ENCODE measurements at regions not wholly inside any gene's neighbourhood (a gene's known extent, or its start where the extent isn't known, plus 50 kb on each side); places are given as distances from the start of the nearest gene placed in this dataset.
"Not testable (repeated sequence)": the region's sequence is repeated elsewhere in the genome, so short reads cannot be mapped to it uniquely, and the experiment has no call there.

- DNase-seq (ENCODE audit: low read depth) = no peak
Observed at GRCh38 chr5:62168506-62169281, 137.3 kb upstream of the KIF2A start.

- DNase-seq (ENCODE audit: low read depth) = no peak
Observed at GRCh38 chr5:62178258-62178657, 127.7 kb upstream of the KIF2A start.

DNA sequence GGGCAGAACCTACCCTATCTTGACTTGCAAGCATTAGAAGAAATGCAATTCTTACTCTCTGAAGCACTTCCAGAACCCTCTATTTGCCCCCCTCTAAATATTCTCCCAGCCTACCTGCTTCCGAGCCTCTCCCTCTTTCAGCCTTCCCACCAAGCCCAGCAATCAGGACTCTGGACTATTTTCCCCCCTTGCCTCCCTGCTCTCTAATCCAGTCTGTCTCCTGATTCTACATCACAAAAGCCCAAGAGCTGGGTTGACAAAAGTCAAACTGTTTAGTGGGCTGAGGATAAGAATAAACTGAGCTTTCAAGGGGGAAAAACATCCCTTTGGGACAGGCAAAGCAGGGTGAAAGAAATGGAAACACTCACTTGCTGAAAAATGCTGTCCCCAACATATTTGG lies 123.2 kb upstream of the KIF2A start:
- DNase-seq (ENCODE audit: low read depth) = no peak

DNA sequence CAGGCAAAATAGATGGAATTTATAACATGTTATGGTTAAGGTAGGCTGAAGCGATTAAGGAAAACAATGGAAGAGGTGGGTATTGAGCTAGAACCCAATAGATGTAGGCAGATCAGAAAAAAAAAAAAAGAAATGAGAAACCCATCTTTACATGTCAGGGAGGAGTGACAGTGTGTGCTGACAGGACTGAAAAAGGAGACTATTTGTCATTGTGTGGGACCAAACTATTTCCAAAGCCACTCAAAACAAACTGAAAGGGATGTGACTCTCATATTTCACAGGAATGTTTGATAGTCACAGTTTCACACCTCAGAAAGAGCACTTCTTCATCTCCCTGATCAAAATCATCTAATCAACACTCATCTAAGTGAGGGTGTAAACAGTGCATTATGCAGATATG lies 122.3 kb upstream of the KIF2A start:
- no peak for DNase-seq (ENCODE audit: low read depth)

DNA sequence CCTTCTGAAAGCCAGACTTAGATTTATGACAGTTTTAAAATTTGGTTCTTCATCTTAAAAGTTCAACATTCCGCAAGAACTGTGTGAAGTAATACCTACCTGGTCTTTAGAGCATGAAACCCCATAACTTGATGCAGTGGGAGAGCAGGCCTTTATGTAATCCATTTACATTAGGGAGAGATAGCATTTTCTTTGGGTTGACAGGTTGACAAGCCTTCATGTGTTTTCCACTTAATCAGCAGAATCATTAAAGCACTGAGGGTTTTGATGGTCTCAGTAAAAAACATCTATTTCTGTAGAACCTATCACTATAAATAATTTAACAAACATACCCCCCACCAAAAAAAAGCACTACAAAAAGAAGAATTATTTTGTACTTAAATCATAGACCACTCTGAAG lies 121.6 kb upstream of the KIF2A start:
- no peak for DNase-seq (ENCODE audit: low read depth)

DNA sequence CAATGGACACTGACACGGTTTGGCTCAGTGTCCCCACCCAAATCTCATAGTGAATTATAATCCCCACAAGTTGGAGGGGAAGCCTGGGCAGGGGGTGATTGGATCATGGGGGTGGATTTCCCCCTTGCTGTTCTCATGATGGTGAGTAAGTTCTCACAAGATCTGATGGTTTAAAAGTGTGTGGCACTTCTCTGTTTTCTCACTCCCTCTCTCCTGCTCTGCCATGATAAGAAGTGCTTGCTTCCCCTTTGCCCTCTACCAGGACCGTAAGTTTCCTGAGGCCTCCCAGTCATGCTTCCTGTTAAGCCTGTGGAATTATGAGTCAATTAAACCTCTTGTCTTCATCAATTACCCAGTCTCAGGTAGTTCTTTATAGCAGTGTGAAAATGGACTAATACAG lies 115.8 kb upstream of the KIF2A start:
- no peak for DNase-seq (ENCODE audit: low read depth)

DNA sequence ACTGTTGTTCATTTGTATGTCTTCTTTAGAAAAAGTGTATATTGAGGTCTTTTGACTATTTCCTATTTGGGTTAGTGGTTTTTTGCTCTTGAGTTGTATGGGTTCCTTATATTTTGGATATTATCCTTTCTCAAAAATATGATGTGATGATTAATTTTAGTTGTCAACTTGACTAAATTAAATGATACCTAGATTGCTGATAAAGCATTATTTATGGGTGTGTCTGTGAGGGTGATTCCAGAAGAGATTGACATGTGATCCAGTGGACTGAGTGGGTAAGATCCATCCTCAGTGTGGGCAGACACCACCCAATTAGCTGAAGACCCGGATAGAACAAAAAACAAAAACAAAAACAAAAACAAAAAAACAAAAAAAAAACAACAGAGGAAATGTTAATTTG lies 115.1 kb upstream of the KIF2A start:
- no peak for DNase-seq (ENCODE audit: low read depth)

- no peak for DNase-seq (ENCODE audit: low read depth)
Observed at GRCh38 chr5:62192958-62193357, 113.0 kb upstream of the KIF2A start.

DNA sequence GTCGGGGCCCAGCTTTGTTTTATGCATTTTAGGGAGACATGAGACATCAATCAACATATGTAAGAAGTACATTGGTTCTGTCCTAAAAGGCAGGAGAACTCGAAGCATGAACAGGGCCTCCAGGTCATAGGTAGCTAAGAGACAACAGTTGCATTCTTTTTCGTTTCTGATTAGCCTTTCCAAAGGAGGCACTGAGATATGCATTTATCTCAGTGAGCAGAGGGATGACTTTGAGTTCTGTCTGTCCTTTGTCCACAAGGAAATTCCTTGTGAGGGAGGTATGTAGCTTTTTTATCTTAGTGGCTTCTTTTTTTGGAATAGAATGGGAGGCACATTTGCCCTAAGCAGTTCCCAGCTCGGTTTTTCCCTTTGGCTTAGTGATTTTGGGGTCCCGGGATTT lies 109.5 kb upstream of the KIF2A start:
- DNase-seq (ENCODE audit: low read depth) = not testable (repeated sequence)

- DNase-seq (ENCODE audit: low read depth) = no peak
Observed at GRCh38 chr5:62197697-62198096, 108.3 kb upstream of the KIF2A start.

DNA sequence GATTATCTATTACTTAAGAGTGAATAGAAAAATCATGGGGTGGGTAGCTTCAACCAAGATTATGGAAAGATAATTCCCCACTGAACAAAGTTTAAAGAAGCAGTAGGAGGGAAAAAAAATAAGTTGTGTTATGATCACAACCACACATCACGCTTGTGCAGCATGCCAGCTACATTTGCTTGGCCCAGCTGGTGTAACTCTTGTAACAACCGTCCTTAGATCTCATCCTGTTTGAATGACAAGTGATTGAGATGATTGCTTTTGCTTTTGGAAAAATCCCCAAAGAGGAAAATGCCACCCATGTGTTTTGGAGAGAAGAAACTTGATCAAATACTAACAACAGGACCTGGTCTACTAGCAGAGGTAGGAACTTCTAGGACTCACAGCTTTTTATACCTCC lies 107.6 kb upstream of the KIF2A start:
- no peak for DNase-seq (ENCODE audit: low read depth)

GRCh38 chr5:62199792-62200716 lies 106.0 kb upstream of the KIF2A start:
- no peak for DNase-seq (ENCODE audit: low read depth)

DNA sequence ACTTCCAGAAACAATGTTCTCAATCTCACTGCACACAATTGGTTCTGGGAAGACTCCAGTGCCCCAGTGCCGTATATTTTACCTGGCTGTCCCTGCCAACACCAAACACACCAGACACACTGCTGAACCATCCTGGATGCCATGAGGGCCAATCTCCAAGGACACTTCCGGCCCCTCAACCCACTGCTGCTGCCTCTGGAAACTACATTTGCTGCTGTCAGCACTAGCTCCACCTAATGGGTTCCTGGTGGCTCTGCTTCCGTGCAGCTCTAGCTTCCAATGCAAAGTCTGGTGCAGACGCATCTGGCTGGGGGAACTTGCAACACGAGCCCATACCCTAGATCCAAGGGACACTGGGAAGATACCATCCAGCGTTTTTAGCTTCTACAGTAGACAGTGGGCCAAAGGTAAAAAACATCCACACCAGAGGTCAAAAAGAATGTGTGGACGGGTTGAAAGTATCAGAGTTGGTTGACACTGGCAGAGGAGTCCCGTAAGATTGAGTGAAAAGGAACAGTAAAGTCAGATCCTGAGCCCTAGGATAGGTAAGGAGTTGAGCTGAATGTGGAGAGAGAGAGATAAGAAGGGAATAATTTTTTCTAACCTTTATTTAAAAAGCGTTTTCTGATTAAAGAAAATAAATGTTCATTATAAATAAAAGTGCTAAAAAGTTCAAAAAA lies 99.7 kb upstream of the KIF2A start:
- DNase-seq (ENCODE audit: low read depth) = no peak

DNA sequence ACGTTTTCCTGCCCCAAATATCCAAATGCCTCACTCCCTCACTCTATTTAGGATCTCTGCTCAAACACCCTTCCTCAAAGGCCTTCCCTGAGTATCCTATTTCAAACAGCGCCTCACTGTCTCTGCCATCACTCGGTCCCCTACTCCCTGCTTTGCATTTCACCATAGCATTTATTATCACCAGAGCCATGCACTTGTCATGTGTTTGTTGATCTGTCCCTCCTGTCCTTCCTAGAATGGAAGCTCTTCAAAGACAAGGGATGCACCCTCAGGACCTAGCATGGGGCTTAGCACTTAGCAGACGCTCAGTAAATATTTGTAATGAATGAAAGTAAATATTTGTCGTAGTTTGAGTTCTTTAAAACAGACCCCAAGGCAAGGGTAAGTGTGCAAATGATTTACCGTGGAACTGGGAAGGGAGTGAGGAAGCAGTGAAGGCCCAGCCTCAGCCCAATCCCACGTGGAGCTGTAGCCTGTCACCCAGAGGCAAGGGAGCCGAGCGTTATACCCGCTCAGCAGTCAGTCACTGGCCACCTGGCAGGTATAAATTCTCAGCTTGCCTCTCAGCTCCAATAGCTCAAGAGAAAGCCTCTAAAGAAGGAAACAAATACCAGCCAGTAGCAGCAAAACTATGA lies 97.7 kb upstream of the KIF2A start:
- DNase-seq (ENCODE audit: low read depth) = no peak

- DNase-seq (ENCODE audit: low read depth) = no peak
Observed at GRCh38 chr5:62211405-62211804, 94.6 kb upstream of the KIF2A start.

DNA sequence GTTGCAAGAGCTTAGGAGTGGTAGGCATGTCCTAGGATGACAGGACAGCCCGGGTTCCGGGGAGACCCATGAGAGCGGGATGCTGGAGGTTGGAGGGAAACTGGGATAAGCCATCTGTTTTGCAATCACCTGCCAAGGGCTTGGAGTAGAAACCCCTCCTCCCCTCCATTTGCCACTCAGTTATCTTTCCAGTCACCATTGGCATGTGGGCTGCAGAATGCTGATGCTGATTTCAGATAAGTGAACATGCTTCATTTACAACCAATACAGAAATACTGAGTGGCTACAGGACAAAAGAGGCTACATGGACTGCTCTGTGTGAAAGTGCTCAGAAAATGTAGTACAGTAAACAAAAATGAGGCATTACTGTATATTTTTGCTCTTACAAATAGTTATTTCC lies 93.4 kb upstream of the KIF2A start:
- no peak for DNase-seq (ENCODE audit: low read depth)

GRCh38 chr5:62214701-62215100 lies 91.3 kb upstream of the KIF2A start:
- DNase-seq (ENCODE audit: low read depth) = no peak

- not testable (repeated sequence) for DNase-seq (ENCODE audit: low read depth)
Observed at GRCh38 chr5:62216603-62217002, 89.4 kb upstream of the KIF2A start.

GRCh38 chr5:62217095-62217494 lies 88.9 kb upstream of the KIF2A start:
- DNase-seq (ENCODE audit: low read depth) = not testable (repeated sequence)

- not testable (repeated sequence) for DNase-seq (ENCODE audit: low read depth)
Observed at GRCh38 chr5:62218860-62219259, 87.1 kb upstream of the KIF2A start.

- DNase-seq (ENCODE audit: low read depth) = not testable (repeated sequence)
Observed at GRCh38 chr5:62221881-62222280, 84.1 kb upstream of the KIF2A start.

DNA sequence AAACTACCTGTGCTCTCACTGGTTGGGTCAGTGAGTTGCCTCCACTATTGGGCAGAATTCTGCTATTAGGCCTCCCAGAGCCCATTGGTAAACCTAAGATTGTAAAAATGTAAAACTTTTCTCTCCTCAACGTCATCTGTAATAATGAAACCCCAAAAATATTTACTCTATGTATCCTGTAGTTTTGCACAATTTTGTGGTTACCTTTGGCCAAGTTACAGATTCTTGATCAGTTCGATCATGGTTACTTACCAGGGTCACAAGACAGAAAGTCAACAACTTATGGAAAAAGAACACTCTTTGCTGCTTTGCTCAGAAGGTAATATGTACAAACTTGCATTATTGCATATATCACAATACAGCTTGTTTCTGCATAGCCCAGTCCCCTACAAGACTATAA lies 83.7 kb upstream of the KIF2A start:
- not testable (repeated sequence) for DNase-seq (ENCODE audit: low read depth)

Data from stimulated activated CD8-positive, alpha-beta memory T cell treated with anti-CD3 and anti-CD28 coated beads, Interleukin-12 subunit alpha, Interleukin-12 subunit beta, amount 100 ng/mL, for 4 hours (primary cell).